ENCODE measurements at regions not wholly inside any gene's neighbourhood (a gene's known extent, or its start where the extent isn't known, plus 50 kb on each side); places are given as distances from the start of the nearest gene placed in this dataset.

DNA sequence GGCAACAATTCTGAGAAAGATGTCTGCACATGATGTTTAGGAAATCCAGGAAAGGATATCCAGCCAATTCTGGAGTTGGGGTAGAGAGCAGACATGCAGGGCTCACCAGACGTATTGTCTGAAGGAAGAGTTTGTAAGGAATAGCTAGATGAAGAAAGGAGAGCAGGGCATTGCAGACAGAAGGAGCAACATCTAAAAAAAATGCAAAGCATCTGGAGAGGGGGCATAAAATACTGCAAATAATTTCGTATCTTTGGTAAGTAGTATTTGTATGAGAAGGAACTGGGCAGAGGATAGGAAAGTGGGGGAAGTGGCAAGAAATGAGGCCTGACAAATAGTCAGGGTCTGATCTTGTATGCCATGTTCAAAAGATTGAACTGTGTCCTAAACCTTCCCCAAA, 74.8 kb downstream of the MACIR start:
- Histone ChIP-seq H3K36me3 (ENCODE audit: insufficient read depth, low read length) (no peaks in the 10 kb centered on the region), H3K27me3 (ENCODE audit: low read length) (no peaks in the 10 kb centered on the region; the same call in 1 of the 2 replicates), H3K4me1 (ENCODE audit: low read length) (no peaks in the 10 kb centered on the region), H4K20me1 (ENCODE audit: insufficient read depth, low read depth, low read length) (no peaks in the 10 kb centered on the region), H3K9me2 (replicated peaks; ENCODE audit: insufficient read depth, low read length) (no peaks in the 10 kb centered on the region), H3K4me2 (ENCODE audit: low read depth, low read length, poor library complexity, severe bottlenecking) (no peak overlapping the region), H3K4me3 (ENCODE audit: low read length) (no peak overlapping the region), H3K79me2 (ENCODE audit: low read length) (no peaks in the 10 kb centered on the region), H3K9ac (ENCODE audit: low read length) (no peak overlapping the region), H3K27ac (ENCODE audit: low read length) (no peak overlapping the region), H2AFZ (ENCODE audit: low read length) (no peak overlapping the region), H3K9me3 (ENCODE audit: low read length) (no peaks in the 10 kb centered on the region)
- DNase-seq = no peak

DNA sequence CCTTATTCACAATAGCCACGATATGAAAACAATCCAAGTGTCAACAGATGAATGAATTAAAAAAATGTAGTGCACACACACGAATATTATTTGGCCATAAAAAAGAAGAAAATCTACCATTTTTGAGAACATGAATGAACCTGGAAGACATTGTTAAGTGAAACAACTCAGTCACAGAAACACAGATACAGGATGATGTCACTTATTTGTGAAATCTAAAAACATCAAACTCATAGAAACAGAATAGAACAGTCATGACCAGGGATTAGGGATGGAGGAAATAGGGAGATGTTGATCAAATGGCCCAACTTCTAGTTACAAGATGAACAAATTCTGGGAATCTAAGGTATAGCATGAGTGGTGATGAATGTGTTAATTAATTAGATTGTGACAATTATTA, 72.3 kb downstream of the MACIR start:
- no peak overlapping the region for H3K9ac ChIP-seq (ENCODE audit: low read length)
- no peaks in the 10 kb centered on the region; the same call in 1 of the 2 replicates for H3K27me3 ChIP-seq (ENCODE audit: low read length)
- no peak overlapping the region for H3K27ac ChIP-seq (ENCODE audit: low read length)
- no peaks in the 10 kb centered on the region for H3K4me1 ChIP-seq (ENCODE audit: low read length)
- H3K9me3 ChIP-seq (ENCODE audit: low read length) = no peaks in the 10 kb centered on the region
- no peaks in the 10 kb centered on the region for H3K79me2 ChIP-seq (ENCODE audit: low read length)
- H3K9me2 ChIP-seq (replicated peaks; ENCODE audit: insufficient read depth, low read length) = no peaks in the 10 kb centered on the region
- H3K36me3 ChIP-seq (ENCODE audit: insufficient read depth, low read length) = no peaks in the 10 kb centered on the region
- H4K20me1 ChIP-seq (ENCODE audit: insufficient read depth, low read depth, low read length) = no peaks in the 10 kb centered on the region
- H3K4me2 ChIP-seq (ENCODE audit: low read depth, low read length, poor library complexity, severe bottlenecking) = no peak overlapping the region
- H3K4me3 ChIP-seq (ENCODE audit: low read length) = no peak overlapping the region
- no peak for DNase-seq
- no peak overlapping the region for H2AFZ ChIP-seq (ENCODE audit: low read length)
